ENCODE measurements at regions not wholly inside any gene's neighbourhood (a gene's known extent, or its start where the extent isn't known, plus 50 kb on each side); places are given as distances from the start of the nearest gene placed in this dataset.

DNA sequence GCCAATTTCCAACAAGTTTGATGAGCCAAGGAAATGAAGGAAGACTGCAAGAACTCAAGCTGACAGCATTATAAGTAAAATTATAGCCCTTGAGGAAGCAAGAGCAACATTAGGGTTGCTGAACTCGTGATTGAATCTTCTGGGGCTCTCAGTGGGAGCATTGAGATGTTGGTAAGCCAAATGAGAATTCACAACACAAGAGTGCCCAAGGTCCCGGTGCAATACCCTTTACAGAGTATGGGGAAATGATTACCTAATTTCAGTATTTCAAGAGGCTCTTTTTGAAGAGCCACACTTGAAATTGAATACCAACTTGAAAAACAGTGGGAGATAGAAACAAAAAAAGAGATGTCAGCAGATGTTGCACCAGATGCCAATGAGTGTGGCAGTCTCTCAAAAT, 554.5 kb downstream of the STK39 start:
- H3K36me3 ChIP-seq (ENCODE audit: control insufficient read depth, insufficient read depth, low read length) = no peaks in the 10 kb centered on the region
- TF ChIP-seq, protein P1, sequence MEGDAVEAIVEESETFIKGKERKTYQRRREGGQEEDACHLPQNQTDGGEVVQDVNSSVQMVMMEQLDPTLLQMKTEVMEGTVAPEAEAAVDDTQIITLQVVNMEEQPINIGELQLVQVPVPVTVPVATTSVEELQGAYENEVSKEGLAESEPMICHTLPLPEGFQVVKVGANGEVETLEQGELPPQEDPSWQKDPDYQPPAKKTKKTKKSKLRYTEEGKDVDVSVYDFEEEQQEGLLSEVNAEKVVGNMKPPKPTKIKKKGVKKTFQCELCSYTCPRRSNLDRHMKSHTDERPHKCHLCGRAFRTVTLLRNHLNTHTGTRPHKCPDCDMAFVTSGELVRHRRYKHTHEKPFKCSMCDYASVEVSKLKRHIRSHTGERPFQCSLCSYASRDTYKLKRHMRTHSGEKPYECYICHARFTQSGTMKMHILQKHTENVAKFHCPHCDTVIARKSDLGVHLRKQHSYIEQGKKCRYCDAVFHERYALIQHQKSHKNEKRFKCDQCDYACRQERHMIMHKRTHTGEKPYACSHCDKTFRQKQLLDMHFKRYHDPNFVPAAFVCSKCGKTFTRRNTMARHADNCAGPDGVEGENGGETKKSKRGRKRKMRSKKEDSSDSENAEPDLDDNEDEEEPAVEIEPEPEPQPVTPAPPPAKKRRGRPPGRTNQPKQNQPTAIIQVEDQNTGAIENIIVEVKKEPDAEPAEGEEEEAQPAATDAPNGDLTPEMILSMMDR (IDR thresholded peaks at IDR 0.05) = no peak
- DNase-seq (no peak), ATAC-seq (no peak)
- WGBS (ENCODE audit: insufficient coverage) = 72% methylated on average over 2 of the region's 2 CpGs
- no peaks in the 10 kb centered on the region for H3K27me3 ChIP-seq (ENCODE audit: control insufficient read depth, insufficient read depth, low read length)
- Mint-ChIP-seq H3K36me3 (no peaks in the 10 kb centered on the region), H3K4me1 (no peaks in the 10 kb centered on the region), H3K9me3 (peaks cover 0 to 8% of the 10 kb centered on the region in 2 donors), H3K27me3 (ENCODE audit: low read depth in 2 of 2) (no peaks in the 10 kb centered on the region), H3K27ac (no peak overlapping the region), H3K4me3 (no peak overlapping the region)
- no peaks in the 10 kb centered on the region for H3K9me3 ChIP-seq (ENCODE audit: control insufficient read depth, insufficient read depth, low read length)
- intact Hi-C loops (cut with micrococcal nuclease) = no loop called here
- no peak overlapping the region for H3K4me3 ChIP-seq (ENCODE audit: low read length)
- H3K4me1 ChIP-seq (ENCODE audit: control insufficient read depth, insufficient read depth, low read length) = no peaks in the 10 kb centered on the region
- H3K27ac ChIP-seq (ENCODE audit: low read length) = no peak overlapping the region

DNA sequence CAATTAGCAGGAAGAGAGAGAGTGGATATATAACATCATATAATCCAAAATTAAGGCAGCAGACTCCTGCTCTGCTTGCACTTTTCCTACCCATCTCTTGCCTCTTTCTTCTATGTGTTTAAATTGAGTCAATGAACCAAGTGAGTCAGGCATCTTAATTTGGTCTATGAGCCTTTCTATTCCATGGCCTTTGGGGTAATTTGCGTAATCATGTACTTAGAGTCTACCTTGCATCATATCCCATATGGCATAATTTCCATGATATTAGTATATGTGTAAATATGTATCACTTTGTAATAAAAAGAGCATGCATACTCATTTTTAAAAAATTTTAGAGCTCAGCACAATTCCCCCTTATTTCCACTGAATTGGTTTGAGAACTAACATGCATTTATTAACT, 555.2 kb downstream of the STK39 start:
- no peak overlapping the region for H3K27ac ChIP-seq (ENCODE audit: low read length)
- Mint-ChIP-seq H3K27ac (no peak overlapping the region), H3K36me3 (no peaks in the 10 kb centered on the region), H3K4me1 (no peaks in the 10 kb centered on the region), H3K27me3 (ENCODE audit: low read depth in 2 of 2) (no peaks in the 10 kb centered on the region), H3K4me3 (no peak overlapping the region), H3K9me3 (peaks cover 0 to 8% of the 10 kb centered on the region in 2 donors)
- DNase-seq = no peak
- TF ChIP-seq, protein P1 (IDR thresholded peaks at IDR 0.05) = no peak
- H3K9me3 ChIP-seq (ENCODE audit: control insufficient read depth, insufficient read depth, low read length) = no peaks in the 10 kb centered on the region
- H3K36me3 ChIP-seq (ENCODE audit: control insufficient read depth, insufficient read depth, low read length) = no peaks in the 10 kb centered on the region
- H3K4me3 ChIP-seq (ENCODE audit: low read length) = no peak overlapping the region
- H3K27me3 ChIP-seq (ENCODE audit: control insufficient read depth, insufficient read depth, low read length) = no peaks in the 10 kb centered on the region
- no CpG with 5 or more reads among the region's 1 CpG for WGBS (ENCODE audit: insufficient coverage)
- ATAC-seq = no peak
- no peaks in the 10 kb centered on the region for H3K4me1 ChIP-seq (ENCODE audit: control insufficient read depth, insufficient read depth, low read length)
- intact Hi-C loops (cut with micrococcal nuclease) = no loop called here

DNA sequence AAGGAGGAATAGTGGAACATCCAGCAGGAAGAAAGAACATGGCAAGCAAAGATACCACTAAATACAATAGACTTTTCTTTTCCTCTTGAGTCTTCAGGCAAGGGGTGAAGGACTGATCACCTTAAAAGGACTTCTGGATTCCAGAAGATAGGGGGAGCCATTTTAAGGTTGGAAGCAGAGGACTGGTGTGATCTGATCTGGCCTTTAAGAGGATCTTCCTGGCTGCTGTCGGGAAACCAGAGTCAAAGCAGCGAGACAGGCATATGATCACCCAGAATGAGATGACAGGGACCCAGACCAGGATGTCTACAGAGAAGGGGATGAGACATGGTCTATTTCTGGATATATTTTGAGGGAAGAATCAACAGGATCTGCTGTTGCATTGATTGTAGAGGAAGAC, 558.0 kb downstream of the STK39 start:
- Histone ChIP-seq H3K4me3 (ENCODE audit: low read length) (no peak overlapping the region), H3K9me3 (ENCODE audit: control insufficient read depth, insufficient read depth, low read length) (no peaks in the 10 kb centered on the region), H3K36me3 (ENCODE audit: control insufficient read depth, insufficient read depth, low read length) (no peaks in the 10 kb centered on the region), H3K27ac (ENCODE audit: low read length) (no peak overlapping the region), H3K27me3 (ENCODE audit: control insufficient read depth, insufficient read depth, low read length) (no peaks in the 10 kb centered on the region), H3K4me1 (ENCODE audit: control insufficient read depth, insufficient read depth, low read length) (no peaks in the 10 kb centered on the region)
- Mint-ChIP-seq H3K27ac (no peak overlapping the region), H3K27me3 (ENCODE audit: low read depth in 2 of 2) (no peaks in the 10 kb centered on the region), H3K4me1 (no peaks in the 10 kb centered on the region), H3K9me3 (peaks cover 0 to 3% of the 10 kb centered on the region in 2 donors), H3K36me3 (no peaks in the 10 kb centered on the region), H3K4me3 (no peak overlapping the region)
- DNase-seq = no peak
- WGBS (ENCODE audit: insufficient coverage) = 92% methylated on average over 2 of the region's 2 CpGs
- intact Hi-C loops (cut with micrococcal nuclease) = no loop called here
- no peak for ATAC-seq
- TF ChIP-seq, protein P1 (IDR thresholded peaks at IDR 0.05) = no peak

DNA sequence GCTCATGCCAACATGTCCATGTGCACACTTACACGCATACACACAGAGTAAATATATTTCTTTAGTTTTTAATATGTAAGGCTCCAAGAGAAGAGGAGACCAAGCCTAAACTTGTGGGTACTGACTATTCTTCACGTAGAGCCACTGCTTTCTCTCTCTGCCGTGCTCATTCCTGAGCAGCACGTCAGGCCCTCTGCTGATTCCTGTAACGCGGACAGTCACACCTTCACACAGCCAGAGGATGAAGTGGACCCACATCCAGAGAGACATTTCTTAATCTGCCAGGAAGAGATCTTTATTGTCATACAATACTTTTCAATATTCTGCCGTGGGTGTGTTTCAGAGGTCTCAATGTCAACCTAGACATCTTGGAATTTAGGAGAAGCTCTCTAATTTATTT, 560.7 kb downstream of the STK39 start:
- no peaks in the 10 kb centered on the region for H3K4me1 Mint-ChIP-seq
- no peaks in the 10 kb centered on the region for H3K4me1 ChIP-seq (ENCODE audit: control insufficient read depth, insufficient read depth, low read length)
- H3K4me3 Mint-ChIP-seq = no peak overlapping the region
- ATAC-seq (no peak), DNase-seq (no peak)
- intact Hi-C loops (cut with micrococcal nuclease) = no loop called here
- no peaks in the 10 kb centered on the region for H3K27me3 ChIP-seq (ENCODE audit: control insufficient read depth, insufficient read depth, low read length)
- H3K27ac ChIP-seq (ENCODE audit: low read length) = no peak overlapping the region
- H3K9me3 Mint-ChIP-seq = peaks cover 0 to 7% of the 10 kb centered on the region in 2 donors
- H3K27me3 Mint-ChIP-seq (ENCODE audit: low read depth in 2 of 2) = no peaks in the 10 kb centered on the region
- no peaks in the 10 kb centered on the region for H3K36me3 Mint-ChIP-seq
- H3K27ac Mint-ChIP-seq = no peak overlapping the region
- TF ChIP-seq, protein P1 (IDR thresholded peaks at IDR 0.05) = no peak
- no peaks in the 10 kb centered on the region for H3K36me3 ChIP-seq (ENCODE audit: control insufficient read depth, insufficient read depth, low read length)
- H3K9me3 ChIP-seq (ENCODE audit: control insufficient read depth, insufficient read depth, low read length) = no peaks in the 10 kb centered on the region
- no peak overlapping the region for H3K4me3 ChIP-seq (ENCODE audit: low read length)
- 95% methylated on average over 6 of the region's 7 CpGs for WGBS (ENCODE audit: insufficient coverage)
